ENCODE measurements at regions not wholly inside any gene's neighbourhood (a gene's known extent, or its start where the extent isn't known, plus 50 kb on each side); places are given as distances from the start of the nearest gene placed in this dataset.

- CTCF ChIA-PET = interaction anchor here (0.8 to 1.4 kb wide), 4 partner anchors 22 to 409 kb away, joined by 3 read pairs; no protein-coding TSS in a partner anchor
- no peaks in the 10 kb centered on the region for H3K27me3 ChIP-seq (ENCODE audit: insufficient read depth)
- no peaks in the 10 kb centered on the region for H3K9me3 ChIP-seq
- no peaks in the 10 kb centered on the region for H3K9me2 ChIP-seq
- peaks cover 0 to 28% of the 10 kb centered on the region in 2 experiments; a peak in 2 of 4 replicates for H3K4me1 ChIP-seq (ENCODE audit: control insufficient read depth in 1 of 2, insufficient read depth in 2 of 2, low read depth in 1 of 2, low read length in 1 of 2)
- 2% methylated on average over 4 of the region's 4 CpGs for WGBS (ENCODE audit: low lambda C conversion rate)
- H3F3A ChIP-seq (replicated peaks; ENCODE audit: insufficient read depth) = no peaks in the 10 kb centered on the region
- POLR2A ChIA-PET = interaction anchor here (0.6 kb wide), 1 partner anchor 423 kb away, joined by 3 read pairs; no protein-coding TSS in a partner anchor
- no peak overlapping the region for H3K4me3 ChIP-seq (ENCODE audit: low read depth in 2 of 2, low read length in 1 of 2)
- no peaks in the 10 kb centered on the region for H3K36me3 ChIP-seq (replicated peaks in 1 of 2; ENCODE audit: control insufficient read depth in 1 of 2, insufficient read depth in 2 of 2, low read length in 1 of 2)
- TF ChIP-seq REST (IDR thresholded peaks at IDR 0.05; ENCODE audit: low read depth, low read length) (no peak), GATA2 (CRISPR knock-in tag; IDR thresholded peaks at IDR 0.05) (peak; percentile 66), MXI1 (IDR thresholded peaks at IDR 0.05; ENCODE audit: low read depth, low read length) (peak; percentile 26; the same call in 1 of the 2 replicates), RCOR1 (IDR thresholded peaks at IDR 0.05; ENCODE audit: low read length) (peak; percentile 7; the same call in 1 of the 2 replicates), FOSL2 (IDR thresholded peaks at IDR 0.05; ENCODE audit: borderline replicate concordance, low read depth) (no peak), RAD21 (IDR thresholded peaks at IDR 0.05; ENCODE audit: low read length) (peak; percentile 45), CHD2 (IDR thresholded peaks at IDR 0.05; ENCODE audit: low read length, partially characterized antibody) (peak; percentile 17), EP300 (IDR thresholded peaks at IDR 0.05; ENCODE audit: borderline replicate concordance in 1 of 2, low read depth in 1 of 2, low read length in 1 of 2) (peak in 1 of 2 experiments; percentile 67; a peak in 2 of 4 replicates), TAF1 (IDR thresholded peaks at IDR 0.05; ENCODE audit: borderline replicate concordance, low read depth, low read length) (no peak), EZH2phosphoT487 (IDR thresholded peaks at IDR 0.05; ENCODE audit: borderline replicate concordance, low read depth) (no peak)
- peak; percentile 8 for DNase-seq
- peak overlapping the region in 1 of 2 experiments; percentile 79; a peak in 2 of 4 replicates for H3K27ac ChIP-seq (ENCODE audit: low read depth in 2 of 2, low read length in 1 of 2)
- H3K79me2 ChIP-seq (ENCODE audit: insufficient read depth) = no peaks in the 10 kb centered on the region
- no peak overlapping the region for H3K4me2 ChIP-seq
- H2AFZ ChIP-seq (ENCODE audit: low read depth) = no peak overlapping the region
- H4K20me1 ChIP-seq (ENCODE audit: insufficient read depth) = no peaks in the 10 kb centered on the region
- no peak overlapping the region for H3K9ac ChIP-seq
Measured at GRCh38 chr14:66233591-66233990, 252.6 kb upstream of the CCDC196 start.

- H4K20me1 ChIP-seq (ENCODE audit: insufficient read depth) = no peaks in the 10 kb centered on the region
- no peaks in the 10 kb centered on the region for H3K36me3 ChIP-seq (replicated peaks in 1 of 2; ENCODE audit: control insufficient read depth in 1 of 2, insufficient read depth in 2 of 2, low read length in 1 of 2)
- H3K27me3 ChIP-seq (ENCODE audit: insufficient read depth) = no peaks in the 10 kb centered on the region
- no peak overlapping the region for H3K9ac ChIP-seq
- H3K4me1 ChIP-seq (ENCODE audit: control insufficient read depth in 1 of 2, insufficient read depth in 2 of 2, low read depth in 1 of 2, low read length in 1 of 2) = peaks cover 0 to 28% of the 10 kb centered on the region in 2 experiments; a peak in 2 of 4 replicates
- no peaks in the 10 kb centered on the region for H3F3A ChIP-seq (replicated peaks; ENCODE audit: insufficient read depth)
- H3K79me2 ChIP-seq (ENCODE audit: insufficient read depth) = no peaks in the 10 kb centered on the region
- ChIA-PET POLR2A (interaction anchor here (0.6 to 0.7 kb wide), 2 partner anchors 424 to 1706 kb away, joined by 3 read pairs; no protein-coding TSS in a partner anchor), CTCF (interaction anchor here (0.8 to 1.4 kb wide), 2 partner anchors 20 to 410 kb away, joined by 3 read pairs; no protein-coding TSS in a partner anchor)
- H3K9me3 ChIP-seq = no peaks in the 10 kb centered on the region
- peak; percentile 28 for DNase-seq
- no peak overlapping the region for H3K4me3 ChIP-seq (ENCODE audit: low read depth in 2 of 2, low read length in 1 of 2)
- 4% methylated on average over 2 of the region's 2 CpGs for WGBS (ENCODE audit: low lambda C conversion rate)
- H2AFZ ChIP-seq (ENCODE audit: low read depth) = no peak overlapping the region
- H3K27ac ChIP-seq (ENCODE audit: low read depth in 2 of 2, low read length in 1 of 2) = peak overlapping the region in 1 of 2 experiments; percentile 79; a peak in 2 of 4 replicates
- H3K9me2 ChIP-seq = no peaks in the 10 kb centered on the region
- no peak overlapping the region for H3K4me2 ChIP-seq
- TF ChIP-seq YY1 (IDR thresholded peaks at IDR 0.05; ENCODE audit: low read depth) = no peak
- no peak for TF ChIP-seq SMC3 (IDR thresholded peaks at IDR 0.05; ENCODE audit: low read depth, low read length)
- TF ChIP-seq CTCF (IDR thresholded peaks at IDR 0.05) = no peak
- TF ChIP-seq RCOR1 (IDR thresholded peaks at IDR 0.05; ENCODE audit: low read length) = peak; percentile 81; the same call in 1 of the 2 replicates
- no peak for TF ChIP-seq PBX3 (IDR thresholded peaks at IDR 0.05)
- TF ChIP-seq ELF1 (IDR thresholded peaks at IDR 0.05) = no peak
- TF ChIP-seq TAF1 (IDR thresholded peaks at IDR 0.05; ENCODE audit: borderline replicate concordance, low read depth, low read length) = no peak
- TF ChIP-seq GATA2 (CRISPR knock-in tag; IDR thresholded peaks at IDR 0.05) = peak; percentile 92
- TF ChIP-seq RAD21 (IDR thresholded peaks at IDR 0.05; ENCODE audit: low read length) = peak; percentile 27; the same call in 1 of the 2 replicates
- TF ChIP-seq USF1 (IDR thresholded peaks at IDR 0.05; ENCODE audit: borderline replicate concordance, low read depth) = no peak
- peak; percentile 59 for TF ChIP-seq CHD2 (IDR thresholded peaks at IDR 0.05; ENCODE audit: low read length, partially characterized antibody)
- no peak for TF ChIP-seq FOXM1 (IDR thresholded peaks at IDR 0.05; ENCODE audit: low read depth)
- no peak for TF ChIP-seq FOXJ3 (CRISPR knock-in tag; IDR thresholded peaks at IDR 0.05)
Measured at GRCh38 chr14:66234411-66234810, 251.8 kb upstream of the CCDC196 start.

Data from SK-N-SH (cell line).